ENCODE measurements at regions not wholly inside any gene's neighbourhood (a gene's known extent, or its start where the extent isn't known, plus 50 kb on each side); places are given as distances from the start of the nearest gene placed in this dataset.

GRCh38 chr9:107404736-107405135 is 84.8 kb downstream of the KLF4 start:
- Histone ChIP-seq H3K4me1 (no peaks in the 10 kb centered on the region), H3K4me3 (no peak overlapping the region), H3K9me3 (no peaks in the 10 kb centered on the region), H3K27ac (no peak overlapping the region), H3K36me3 (no peaks in the 10 kb centered on the region), H3K27me3 (ENCODE audit: low read depth) (no peaks in the 10 kb centered on the region)
- ATAC-seq (no peak), DNase-seq (no peak)
- no peak for TF ChIP-seq CTCF (IDR thresholded peaks at IDR 0.05)
- intact Hi-C loops (cut with DNase I) = no loop called here

GRCh38 chr9:107404161-107404560 is 85.4 kb downstream of the KLF4 start:
- TF ChIP-seq CTCF (IDR thresholded peaks at IDR 0.05) = no peak
- no peak for ATAC-seq
- intact Hi-C loops (cut with DNase I) = no loop called here

GRCh38 chr9:107397076-107398044 is 92.2 kb downstream of the KLF4 start:
- peak; percentile 65 to 83 for ATAC-seq
- DNase-seq = no peak
- Histone ChIP-seq H3K27me3 (ENCODE audit: low read depth) (no peaks in the 10 kb centered on the region), H3K4me3 (no peak overlapping the region), H3K36me3 (no peaks in the 10 kb centered on the region), H3K4me1 (no peaks in the 10 kb centered on the region), H3K27ac (no peak overlapping the region), H3K9me3 (no peaks in the 10 kb centered on the region)
- intact Hi-C loops (cut with DNase I) = no loop called here
- TF ChIP-seq CTCF (IDR thresholded peaks at IDR 0.05) = no peak

More at GRCh38 chr9:107404161-107404560, 85.4 kb downstream of the KLF4 start:
- no peaks in the 10 kb centered on the region for H3K9me3 ChIP-seq
- no peaks in the 10 kb centered on the region for H3K36me3 ChIP-seq
- H3K4me1 ChIP-seq = no peaks in the 10 kb centered on the region
- no peak overlapping the region for H3K4me3 ChIP-seq
- H3K27me3 ChIP-seq (ENCODE audit: low read depth) = no peaks in the 10 kb centered on the region
- H3K27ac ChIP-seq = no peak overlapping the region
- DNase-seq = no peak

GRCh38 chr9:107394264-107394663 is 95.3 kb downstream of the KLF4 start:
- H3K4me1 ChIP-seq = peaks cover 17% of the 10 kb centered on the region
- H3K36me3 ChIP-seq = no peaks in the 10 kb centered on the region
- H3K27me3 ChIP-seq (ENCODE audit: low read depth) = no peaks in the 10 kb centered on the region
- H3K27ac ChIP-seq = no peak overlapping the region
- intact Hi-C loops (cut with DNase I) = no loop called here
- H3K4me3 ChIP-seq = no peak overlapping the region
- DNase-seq (no peak), ATAC-seq (no peak)
- H3K9me3 ChIP-seq = no peaks in the 10 kb centered on the region
- no peak for TF ChIP-seq CTCF (IDR thresholded peaks at IDR 0.05)

GRCh38 chr9:107390778-107391177 is 98.8 kb downstream of the KLF4 start:
- no peaks in the 10 kb centered on the region for H3K9me3 ChIP-seq
- intact Hi-C loops (cut with DNase I) = no loop called here
- DNase-seq = no peak
- H3K4me3 ChIP-seq = no peak overlapping the region
- no peaks in the 10 kb centered on the region for H3K36me3 ChIP-seq
- H3K4me1 ChIP-seq = peaks cover 22% of the 10 kb centered on the region
- no peak for TF ChIP-seq CTCF (IDR thresholded peaks at IDR 0.05)
- H3K27me3 ChIP-seq (ENCODE audit: low read depth) = no peaks in the 10 kb centered on the region
- no peak for ATAC-seq
- H3K27ac ChIP-seq = peak overlapping the region; percentile 2
